D721Med (cell line): ENCODE measurements at regions not wholly inside any gene's neighbourhood (a gene's known extent, or its start where the extent isn't known, plus 50 kb on each side); places are given as distances from the start of the nearest gene placed in this dataset.

ENCODE experiments used
- DNase-seq: peaks from one replicate; pipeline ENCODE4 v3.0.0; 2011; ENCODE audit warnings: low spot score; ENCODE audit not compliant: insufficient read length
- FAIRE-seq: peaks from 2 replicates; lab custom pipeline; 2011; peaks lifted over from hg19 to GRCh38; lab: Jason Lieb, UNC
- CTCF ChIP-seq: IDR thresholded peaks from 2 replicates; pipeline ENCODE4 v1.5.1; 2012; ENCODE audit warnings: mild to moderate bottlenecking, control low read depth; ENCODE audit not compliant: insufficient read depth; ENCODE audit errors: missing control alignments

- TF ChIP-seq CTCF = no peak
- FAIRE-seq (no peak), DNase-seq (no peak)
Measured at GRCh38 chr13:105232439-105232838, 1303.0 kb downstream of the EFNB2 start.

GRCh38 chr13:105232006-105232405 is 1303.5 kb downstream of the EFNB2 start:
- no peak for TF ChIP-seq CTCF
- DNase-seq = no peak
- FAIRE-seq = no peak

- DNase-seq = no peak
Measured at GRCh38 chr13:105231579-105231978, 1303.9 kb downstream of the EFNB2 start.

GRCh38 chr13:105220881-105221280 is 1314.6 kb downstream of the EFNB2 start:
- FAIRE-seq (no peak), DNase-seq (no peak)
- TF ChIP-seq CTCF = no peak

More at GRCh38 chr13:105231579-105231978, 1303.9 kb downstream of the EFNB2 start:
- no peak for FAIRE-seq
- TF ChIP-seq CTCF = no peak

- TF ChIP-seq CTCF = no peak
- no peak for FAIRE-seq
- DNase-seq = no peak
Measured at GRCh38 chr13:105220063-105220462, 1315.4 kb downstream of the EFNB2 start.

- DNase-seq = no peak
- TF ChIP-seq CTCF = no peak
- no peak for FAIRE-seq
Measured at GRCh38 chr13:105219651-105220050, 1315.8 kb downstream of the EFNB2 start.

- FAIRE-seq (no peak), DNase-seq (no peak)
- no peak for TF ChIP-seq CTCF
Measured at GRCh38 chr13:105213512-105213911, 1322.0 kb downstream of the EFNB2 start.
